IMR-90 (cell line): ENCODE measurements at regions not wholly inside any gene's neighbourhood (a gene's known extent, or its start where the extent isn't known, plus 50 kb on each side); places are given as distances from the start of the nearest gene placed in this dataset.

Experiments
- ATAC-seq: fragments of 200-7000 bp; cut with Tn5 transposase; 2 replicates; pipeline ENCODE4 v1.9.1; 2020; ENCODE audit warnings: low read depth, mild to moderate bottlenecking, moderate library complexity
- BruUV-seq: library from RNA; stranded (reverse); fragments of 400-500 nt; replicated peaks from 2 replicates; lab custom pipeline; 2021; lab: Mats Ljungman, UMichigan
- CTCF ChIA-PET: fragments of 300-600 bp; formaldehyde crosslinking; extraction: SDS; loops from one replicate; lab custom pipeline; 2021; ENCODE audit warnings: antibody characterized with exemption; lab: Yijun Ruan, JAX
- POLR2A ChIA-PET: fragments of 300-600 bp; sonication (Branson Sonifier 250); formaldehyde crosslinking; loops from one replicate; lab custom pipeline; 2022; ENCODE audit warnings: antibody characterized with exemption; ENCODE audit not compliant: unreplicated experiment; lab: Charles Lee
- DNase-seq: peaks from one replicate; pipeline ENCODE4 v3.0.0; 2013
- H2AFZ ChIP-seq: replicated peaks from 2 replicates; pipeline ENCODE3; 2013; ENCODE audit warnings: low read length, mild to moderate bottlenecking; ENCODE audit not compliant: poor library complexity
- H2AK5ac ChIP-seq: 2 replicates; pipeline ENCODE4 v1.6.1; 2013; ENCODE audit warnings: low read depth, low read length, inconsistent platforms
- H2AK9ac ChIP-seq: replicated peaks from 2 replicates; pipeline ENCODE3; 2013; ENCODE audit warnings: mild to moderate bottlenecking, low read depth, low read length, moderate library complexity; ENCODE audit not compliant: poor library complexity
- H2BK120ac ChIP-seq: 2 replicates; pipeline ENCODE4 v1.6.1; 2013; ENCODE audit warnings: low read depth, low read length, inconsistent platforms
- H2BK15ac ChIP-seq: 3 replicates; pipeline ENCODE4 v1.6.1; 2013; ENCODE audit warnings: low read depth, low read length, inconsistent platforms
- H2BK20ac ChIP-seq: 2 replicates; pipeline ENCODE4 v1.6.1; 2013; ENCODE audit warnings: low read depth, mild to moderate bottlenecking, inconsistent platforms, low read length, moderate library complexity
- H2BK5ac ChIP-seq: 2 replicates; pipeline ENCODE4 v1.6.1; 2013; ENCODE audit warnings: mild to moderate bottlenecking, low read depth, low read length, inconsistent platforms; ENCODE audit not compliant: poor library complexity, severe bottlenecking
- H3K14ac ChIP-seq: replicated peaks from 2 replicates; pipeline ENCODE4 v1.6.1; 2013; ENCODE audit warnings: low read depth, low read length, inconsistent platforms
- H3K18ac ChIP-seq: 2 replicates; pipeline ENCODE4 v1.6.1; 2013; ENCODE audit warnings: low read depth, low read length, control low read depth
- H3K23ac ChIP-seq: 2 replicates; pipeline ENCODE4 v1.6.1; 2013; ENCODE audit warnings: low read depth, low read length, inconsistent platforms
- H3K27ac ChIP-seq: 2 replicates; pipeline ENCODE4 v1.5.1; 2013; ENCODE audit warnings: mild to moderate bottlenecking, control low read depth, low read length; ENCODE audit not compliant: insufficient read depth
- H3K27me3 ChIP-seq: 2 replicates; pipeline ENCODE4 v1.6.1; 2013; ENCODE audit warnings: low read length; ENCODE audit not compliant: control insufficient read depth, insufficient read depth
- H3K36me3 ChIP-seq: 2 replicates; pipeline ENCODE4 v1.6.1; 2013; ENCODE audit warnings: low read length, mixed read lengths; ENCODE audit not compliant: control insufficient read depth, insufficient read depth
- H3K4ac ChIP-seq: 2 replicates; pipeline ENCODE4 v1.6.1; 2013; ENCODE audit warnings: low read depth, low read length, inconsistent platforms
- H3K4me1 ChIP-seq: 2 replicates; pipeline ENCODE4 v1.6.1; 2013; ENCODE audit warnings: low read length, mixed read lengths; ENCODE audit not compliant: control insufficient read depth, insufficient read depth
- H3K4me2 ChIP-seq: 2 replicates; pipeline ENCODE4 v1.6.1; 2013; ENCODE audit warnings: low read depth, mild to moderate bottlenecking, control low read depth, low read length, moderate library complexity
- H3K4me3 ChIP-seq: 2 replicates; pipeline ENCODE4 v1.5.1; 2013; ENCODE audit warnings: low read depth, mild to moderate bottlenecking, control low read depth, low read length, moderate library complexity; ENCODE audit not compliant: insufficient read depth
- H3K56ac ChIP-seq: 2 replicates; pipeline ENCODE4 v1.6.1; 2013; ENCODE audit warnings: low read length, inconsistent platforms; ENCODE audit not compliant: insufficient read depth; ENCODE audit errors: extremely low read depth
- H3K79me1 ChIP-seq, 2 experiments: 2 replicates each; pipeline ENCODE4 v1.6.1; 2013; ENCODE audit warnings: low read length in 2 of 2, inconsistent platforms in 1 of 2, low read depth in 1 of 2
- H3K9ac ChIP-seq: 2 replicates; pipeline ENCODE4 v1.6.1; 2013; ENCODE audit warnings: low read depth, low read length, control low read depth
- H3K9me1 ChIP-seq: 2 replicates; pipeline ENCODE4 v1.6.1; 2013; ENCODE audit warnings: low read length, inconsistent platforms; ENCODE audit not compliant: insufficient read depth
- H3K9me3 ChIP-seq: 2 replicates; pipeline ENCODE4 v1.6.1; 2013; ENCODE audit warnings: low read length; ENCODE audit not compliant: control insufficient read depth, insufficient read depth
- H4K20me1 ChIP-seq: 2 replicates; pipeline ENCODE4 v1.6.1; 2013; ENCODE audit warnings: low read length, inconsistent platforms; ENCODE audit not compliant: insufficient read depth
- H4K5ac ChIP-seq: 2 replicates; pipeline ENCODE4 v1.6.1; 2013; ENCODE audit warnings: mild to moderate bottlenecking, low read depth, low read length, control low read depth
- H4K8ac ChIP-seq, 2 experiments: 2 replicates each; pipeline ENCODE4 v1.6.1; 2013; ENCODE audit warnings: low read depth in 2 of 2, low read length in 2 of 2, control low read depth in 1 of 2, inconsistent platforms in 1 of 2
- H4K91ac ChIP-seq: 2 replicates; pipeline ENCODE4 v1.6.1; 2013; ENCODE audit warnings: low read depth, low read length, inconsistent platforms; ENCODE audit not compliant: insufficient read depth
- CTCF ChIP-seq: conservative IDR thresholded peaks from 2 replicates; pipeline ENCODE4 v1.5.1; 2012; ENCODE audit warnings: mild to moderate bottlenecking, low read depth, low read length, improper control_type of control experiment
- FOS ChIP-seq: fragments of 150-350 bp; IDR thresholded peaks from 2 replicates; pipeline ENCODE4 v1.6.1; 2016; ENCODE audit warnings: low read depth, low read length
- WGBS, 2 experiments: methylation state at CpG; one replicate each; pipeline versions ENCODE4 v1.1.5 to v1.1.7; 2013; ENCODE audit warnings: missing lambda C conversion rate in 2 of 2; ENCODE audit not compliant: insufficient read length in 1 of 2; ENCODE audit errors: extremely low coverage in 2 of 2; 5-methylcytosine and 5-hydroxymethylcytosine counted together
- dilution Hi-C: fragments of 300-500 bp; cut with HindIII; formaldehyde crosslinking; loops from one replicate; pipeline ENCODE4 v1.14.3; 2018; ENCODE audit warnings: low sequenced_read_pairs; ENCODE audit not compliant: unreplicated experiment
- in situ Hi-C: fragments of 300-500 bp; cut with MboI; formaldehyde crosslinking; loops from 3 replicates; pipeline ENCODE4 v1.14.3; 2019; ENCODE audit warnings: low sequenced_read_pairs, inconsistent platforms, mixed read lengths
- intact Hi-C: fragments of 100-400 bp; cut with micrococcal nuclease; formaldehyde crosslinking; loops from 2 replicates; pipeline ENCODE4 v1.10.0; 2022

GRCh38 chr1:198830412-198830811, 191.6 kb downstream of the PTPRC start:
- Histone ChIP-seq H3K4ac (no peak overlapping the region), H3K18ac (no peak overlapping the region), H2AFZ (no peak overlapping the region), H3K56ac (no peak overlapping the region), H4K8ac (no peak overlapping the region), H2AK5ac (no peak overlapping the region), H3K9ac (no peak overlapping the region), H3K9me1 (no peaks in the 10 kb centered on the region), H3K4me2 (no peak overlapping the region), H2BK15ac (no peak overlapping the region), H3K27ac (no peak overlapping the region), H3K36me3 (no peaks in the 10 kb centered on the region; the same call in 1 of the 2 replicates), H2BK5ac (no peak overlapping the region), H3K9me3 (no peaks in the 10 kb centered on the region), H4K20me1 (no peaks in the 10 kb centered on the region), H3K79me1 (no peaks in the 10 kb centered on the region), H3K14ac (no peak overlapping the region), H3K23ac (no peak overlapping the region), H4K5ac (no peak overlapping the region), H3K4me1 (peaks cover 6% of the 10 kb centered on the region), H2BK120ac (no peak overlapping the region), H2BK20ac (no peak overlapping the region), H4K91ac (no peak overlapping the region), H2AK9ac (no peak overlapping the region), H3K4me3 (no peak overlapping the region), H3K27me3 (no peaks in the 10 kb centered on the region)
- in situ Hi-C loops (no loop called here), dilution Hi-C loops (no loop called here), intact Hi-C loops (loop anchor here (10.0 kb wide), 1 partner anchor 634 kb away; no protein-coding TSS in a partner anchor)
- DNase-seq (no peak), ATAC-seq (no peak)
- TF ChIP-seq CTCF (no peak), FOS (no peak)
- CTCF ChIA-PET: no interaction called here
- POLR2A ChIA-PET: interaction anchor here (0.6 kb wide), 1 partner anchor 181 kb away, joined by 3 read pairs; no protein-coding TSS in a partner anchor
- WGBS, 2 experiments: no CpG with 5 or more reads among the region's 6 CpGs
- BruUV-seq: no TSS peak
